HG03521 (cell line): ENCODE measurements at regions not wholly inside any gene's neighbourhood (a gene's known extent, or its start where the extent isn't known, plus 50 kb on each side); places are given as distances from the start of the nearest gene placed in this dataset.

Experiments used
- ATAC-seq: cut with Tn5 transposase; IDR thresholded peaks from one replicate; pipeline ENCODE4 v1.9.1; 2021; ENCODE audit warnings: mild to moderate bottlenecking, moderate library complexity; ENCODE audit not compliant: unreplicated experiment

GRCh38 chr1:168782559-168783116 is 53.6 kb upstream of the DPT start:
- ATAC-seq = no peak

DNA sequence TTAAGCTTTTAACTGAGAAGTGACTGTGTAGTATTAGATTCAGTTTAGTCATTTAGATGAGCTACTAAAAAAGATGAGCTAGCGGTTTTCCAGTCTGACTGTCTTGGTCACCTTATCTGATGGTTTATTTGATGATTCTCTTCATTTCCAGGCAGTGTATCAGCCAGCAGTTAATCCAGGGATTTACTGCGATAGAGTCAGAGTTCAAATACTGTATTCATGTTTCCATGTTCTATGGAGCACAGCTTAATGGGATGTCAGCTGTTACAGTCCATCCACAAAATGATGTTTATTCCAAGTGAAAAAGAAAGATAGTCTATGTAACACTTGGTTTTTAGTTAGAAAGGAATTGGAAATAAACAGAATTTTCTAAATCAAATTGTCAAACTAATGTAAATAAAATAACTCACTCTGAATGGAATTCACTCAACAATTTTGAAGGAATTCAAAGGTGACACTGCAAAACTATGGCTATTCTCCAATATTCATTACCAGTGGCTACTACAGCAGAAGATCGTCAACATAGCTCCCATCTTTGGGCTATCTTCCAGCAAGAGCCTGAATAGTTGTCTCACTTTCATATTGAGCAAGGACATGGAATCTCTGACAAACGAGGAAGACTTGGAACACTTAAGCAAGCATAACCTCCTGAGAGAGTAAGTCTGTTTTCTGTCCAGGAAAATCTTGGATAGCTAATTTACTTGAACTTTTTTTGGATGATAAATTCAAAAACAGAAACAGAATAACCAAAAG is 54.6 kb upstream of the DPT start:
- no peak for ATAC-seq

DNA sequence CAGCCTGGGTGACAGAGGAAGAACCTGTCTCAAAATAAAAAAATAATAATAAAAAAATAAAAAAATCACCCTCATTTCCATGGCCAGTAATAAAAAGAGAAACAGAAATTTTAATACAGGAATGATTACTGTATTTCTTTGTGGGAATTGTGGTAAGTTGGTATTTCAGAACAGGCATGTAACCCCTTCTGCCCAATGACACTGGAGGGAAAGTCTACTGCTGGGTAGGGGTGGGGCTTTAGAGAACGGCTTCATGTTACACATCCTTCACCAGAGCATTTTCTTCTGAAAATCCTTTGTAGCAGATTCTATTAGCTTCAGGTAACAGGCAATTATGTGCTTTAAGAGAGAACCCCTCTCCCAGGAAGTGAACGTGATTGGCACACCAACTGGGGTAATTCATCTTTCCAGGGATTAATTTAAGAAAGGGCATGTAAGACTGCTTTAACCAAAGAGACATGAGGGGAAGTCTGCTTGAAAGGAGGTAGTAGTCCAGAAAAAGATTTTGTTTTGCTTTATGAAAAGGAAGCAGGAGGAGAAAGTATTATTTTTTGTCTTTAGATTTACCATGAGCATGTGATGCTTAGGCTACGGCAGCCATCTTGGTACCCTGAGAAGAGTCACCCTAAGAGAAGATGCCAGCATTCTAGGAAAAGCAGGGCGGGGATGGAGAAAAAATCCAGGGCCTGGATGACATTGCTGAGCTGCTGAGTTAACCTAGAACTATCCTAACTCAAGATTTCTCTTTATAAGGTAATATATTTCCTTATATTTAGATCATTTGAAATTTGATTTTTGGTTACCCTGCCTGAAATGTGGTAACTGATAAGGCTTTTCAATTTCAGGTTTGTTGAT is 57.7 kb upstream of the DPT start:
- ATAC-seq = no peak

GRCh38 chr1:168788258-168788657 is 59.3 kb upstream of the DPT start:
- ATAC-seq = no peak

DNA sequence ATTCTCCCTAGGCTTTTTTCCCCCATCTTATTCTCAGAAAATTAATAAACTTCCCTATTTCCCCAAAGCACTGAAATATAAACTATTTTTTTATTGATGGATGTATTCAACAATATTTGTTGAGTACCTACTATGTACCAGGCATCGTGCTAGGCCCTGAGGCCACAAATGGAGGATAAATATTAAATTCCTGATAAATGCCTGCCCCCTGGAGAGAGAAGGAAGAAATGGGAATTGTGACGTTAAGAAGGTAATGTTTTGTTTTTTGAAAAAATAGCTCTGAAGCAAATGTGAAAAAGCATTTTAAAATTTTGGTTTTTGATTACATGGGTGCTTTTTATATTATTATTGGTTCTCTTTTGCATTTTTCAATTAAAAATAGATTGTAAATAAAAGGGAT is 60.5 kb upstream of the DPT start:
- no peak for ATAC-seq

GRCh38 chr1:168792142-168792541 is 63.1 kb upstream of the DPT start:
- ATAC-seq = no peak

- ATAC-seq = no peak
Measured at GRCh38 chr1:168792592-168793125, 63.7 kb upstream of the DPT start.

DNA sequence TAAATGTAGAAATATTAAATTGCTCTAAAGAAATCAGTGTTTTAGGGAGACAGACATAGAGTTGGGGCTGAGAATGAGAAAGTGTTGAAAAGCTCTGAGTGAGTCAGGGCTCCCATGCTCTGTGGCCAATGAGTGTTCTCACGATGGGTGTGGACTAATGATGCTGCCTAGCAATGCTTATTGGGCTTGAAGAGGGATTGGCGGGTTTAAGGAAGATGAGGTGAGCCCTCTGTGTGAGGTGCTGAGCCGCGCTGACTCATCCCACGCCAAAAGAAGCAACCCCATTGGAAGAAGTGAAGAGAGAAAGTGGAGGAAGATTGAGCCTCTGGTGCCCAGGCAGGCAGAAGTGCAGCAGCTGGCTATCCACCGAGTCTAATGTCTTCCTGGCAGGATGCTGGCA is 65.1 kb upstream of the DPT start:
- no peak for ATAC-seq

DNA sequence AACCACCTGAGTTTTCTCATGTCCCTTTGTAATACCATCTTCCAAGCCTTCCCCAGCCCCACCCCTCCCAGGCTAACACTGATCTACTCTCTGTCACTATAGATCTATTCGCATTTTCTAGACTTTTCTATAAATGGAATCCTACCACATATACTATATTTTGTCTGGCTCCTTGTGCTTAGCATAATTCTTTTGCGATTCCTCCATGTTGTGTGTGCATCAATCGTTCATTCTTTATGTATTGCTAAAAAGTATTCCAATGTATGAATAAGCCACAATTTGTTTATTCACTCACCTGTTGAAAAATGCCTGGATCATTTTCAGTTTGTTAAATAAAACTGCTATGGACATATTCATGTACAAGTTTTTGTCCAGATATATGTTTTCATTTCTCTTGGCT is 66.7 kb upstream of the DPT start:
- ATAC-seq = no peak

DNA sequence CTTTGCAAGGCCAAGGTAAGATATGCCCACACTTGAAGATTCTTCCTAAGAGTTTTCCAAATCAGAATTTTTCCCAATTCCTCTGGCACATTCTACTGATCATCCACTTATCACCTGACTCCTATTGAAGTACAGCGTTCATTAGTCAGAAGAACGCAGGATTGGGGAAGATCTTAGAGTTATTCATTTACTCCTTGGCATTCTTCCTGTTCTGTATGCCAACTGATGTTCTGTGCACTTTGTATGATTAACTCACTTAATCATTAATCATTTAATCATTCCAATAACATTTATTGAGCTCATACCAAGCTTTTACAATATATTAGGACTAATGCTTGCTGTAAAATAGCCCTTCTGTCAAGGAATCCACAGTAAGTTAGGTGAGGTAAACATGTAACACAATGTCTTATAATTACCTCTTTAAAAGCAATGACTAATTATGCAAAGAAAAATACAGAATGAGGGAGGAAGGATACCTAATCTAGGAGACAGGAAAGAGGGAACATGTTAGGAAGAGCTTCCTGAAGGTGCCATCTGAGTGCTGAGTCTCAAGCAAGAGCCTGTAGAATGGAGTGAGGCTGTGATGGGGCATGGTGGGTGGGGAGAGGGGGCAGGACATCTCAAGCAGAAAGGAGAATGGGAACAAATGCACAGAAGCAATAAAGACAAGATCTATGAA is 71.1 kb upstream of the DPT start:
- ATAC-seq = no peak

DNA sequence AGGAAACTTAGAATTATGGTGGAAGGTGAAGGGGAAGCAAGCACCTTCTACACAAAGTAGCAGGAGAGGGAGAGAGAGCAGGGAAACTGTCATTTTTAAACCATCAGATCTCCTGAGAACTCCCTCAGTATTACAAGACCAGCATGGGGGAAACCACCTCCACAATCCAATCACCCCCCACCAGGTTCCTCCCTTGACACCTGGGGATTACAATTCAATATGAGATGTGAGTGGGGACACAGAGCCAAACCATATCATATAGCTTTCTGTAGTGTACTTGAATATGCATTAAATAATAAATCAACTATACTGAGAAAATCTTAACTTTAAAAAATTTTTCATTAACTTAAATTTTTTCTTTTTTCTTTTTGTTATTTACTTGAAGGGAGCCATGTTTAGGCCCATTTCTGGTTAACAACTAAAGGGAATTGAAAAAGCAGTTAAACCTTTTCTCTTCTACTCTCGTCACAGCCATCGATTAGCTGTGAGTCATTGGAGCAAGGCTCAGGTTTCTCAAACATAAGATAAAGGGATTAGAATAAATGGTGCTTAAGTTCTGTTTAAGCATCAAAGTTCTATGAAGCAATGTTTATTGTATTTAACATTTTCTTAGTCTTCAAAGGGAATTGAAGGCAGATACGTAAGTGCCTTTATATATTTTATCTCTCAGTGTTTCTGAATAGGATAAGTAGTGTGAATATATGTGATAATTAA is 72.2 kb upstream of the DPT start:
- ATAC-seq = no peak

DNA sequence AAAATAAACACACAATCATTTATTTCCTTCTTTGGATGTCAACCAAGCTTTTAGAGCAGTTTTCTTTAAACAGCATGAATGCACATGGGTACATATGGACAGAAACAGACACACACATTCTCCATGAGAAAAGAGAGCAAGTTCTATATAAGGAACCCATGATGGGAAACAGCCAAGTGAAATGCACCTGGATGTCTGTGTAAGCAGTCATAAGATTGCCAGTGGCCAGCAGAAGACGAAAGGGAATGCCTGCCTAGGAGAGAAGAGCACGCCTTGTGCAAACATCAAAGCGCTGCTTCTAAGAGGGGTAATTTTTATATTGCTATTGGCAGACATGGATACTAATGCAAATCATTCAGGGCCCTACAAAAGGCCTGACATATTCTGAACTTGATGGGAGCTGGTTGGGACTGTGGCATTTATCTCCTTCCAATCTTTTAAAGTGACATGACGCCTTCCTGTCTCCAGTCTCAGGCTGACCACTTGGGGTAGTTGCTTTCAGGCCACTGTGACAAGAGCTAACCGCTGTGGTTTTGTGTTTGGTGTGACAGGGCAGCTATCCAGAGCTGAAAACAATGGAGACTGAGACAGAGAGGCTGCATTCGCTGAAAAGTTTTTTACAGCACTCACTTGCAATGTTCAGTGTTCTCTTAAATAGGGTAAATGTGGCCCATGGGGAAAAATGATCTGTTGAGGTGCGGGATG is 75.0 kb upstream of the DPT start:
- ATAC-seq = no peak

DNA sequence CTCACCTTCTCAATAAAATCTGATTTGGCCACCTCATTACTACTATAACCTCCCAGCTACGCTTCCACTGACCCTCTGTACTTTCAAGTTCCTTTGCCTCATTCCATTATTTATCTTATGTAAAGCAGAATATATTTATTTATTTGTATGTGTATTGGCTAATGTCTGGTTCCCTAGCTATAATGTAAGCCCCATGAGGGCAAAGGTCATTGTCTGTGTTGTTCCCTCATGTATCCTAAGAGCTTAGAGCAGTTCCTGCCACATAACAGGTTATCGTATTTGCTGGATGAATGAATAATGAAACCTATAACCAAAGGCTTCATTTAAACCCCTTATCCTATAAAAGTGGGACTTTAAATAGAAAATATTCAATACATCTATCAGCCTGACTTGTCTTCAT is 77.9 kb upstream of the DPT start:
- no peak for ATAC-seq

DNA sequence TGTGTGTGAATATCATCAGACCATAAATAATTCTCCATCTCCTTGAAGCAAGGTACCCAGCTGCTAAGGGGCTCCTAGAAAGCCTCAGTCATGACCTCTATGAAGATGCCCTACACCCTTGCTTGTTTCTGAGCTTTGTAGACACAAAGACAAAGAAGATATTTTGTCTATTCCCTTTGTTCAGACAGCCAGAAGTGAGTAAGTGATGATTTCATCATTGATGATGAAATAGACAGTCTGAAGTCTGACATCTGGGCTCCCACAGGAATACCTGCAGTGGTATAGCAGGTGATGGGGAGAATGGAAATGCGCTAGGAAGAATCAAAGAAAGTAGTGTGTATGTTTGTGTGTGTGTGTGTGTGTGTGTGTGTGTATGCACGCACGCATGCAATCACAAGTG is 82.2 kb upstream of the DPT start:
- ATAC-seq = no peak

DNA sequence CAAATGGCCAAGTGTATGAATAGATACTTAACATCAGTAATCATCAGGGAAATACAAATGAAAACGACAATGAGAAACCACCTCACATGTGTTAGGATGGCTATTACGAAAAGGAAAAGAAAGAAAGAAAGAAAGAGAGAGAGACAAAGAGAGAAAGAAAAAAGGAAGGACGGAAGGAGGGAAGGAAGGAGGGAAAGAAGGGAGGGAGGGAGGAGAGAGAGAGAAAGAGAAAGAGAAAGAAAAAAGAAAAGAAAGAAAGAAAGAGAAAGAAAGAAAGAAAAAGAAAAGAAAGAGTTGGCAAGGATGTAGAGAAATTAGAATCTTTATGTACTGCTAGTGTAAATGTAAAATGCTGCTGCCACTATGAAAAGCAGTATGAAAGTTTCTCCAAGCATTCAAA is 90.7 kb upstream of the DPT start:
- no peak for ATAC-seq

- no peak for ATAC-seq
Measured at GRCh38 chr1:168821434-168821833, 92.4 kb upstream of the DPT start.

DNA sequence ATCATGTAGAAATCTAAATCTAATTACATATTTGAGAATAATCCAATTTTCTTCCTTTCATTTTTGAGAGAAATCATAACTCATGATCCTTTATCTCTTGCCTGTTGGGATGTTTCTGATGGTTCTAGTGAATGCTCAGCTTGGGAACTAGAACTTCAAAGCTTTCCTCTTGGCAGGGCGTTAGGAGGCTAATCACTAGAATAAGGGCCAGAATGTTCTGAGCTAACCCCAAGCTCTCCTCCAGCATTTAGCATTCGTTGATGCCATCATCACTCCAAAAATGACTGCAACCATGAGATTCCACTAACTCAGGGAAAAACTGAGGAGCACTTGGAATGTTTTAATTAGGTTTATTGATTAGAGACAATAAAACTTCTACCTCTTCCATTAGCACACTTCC is 93.9 kb upstream of the DPT start:
- no peak for ATAC-seq

- ATAC-seq = no peak
Measured at GRCh38 chr1:168823988-168824387, 95.0 kb upstream of the DPT start.

DNA sequence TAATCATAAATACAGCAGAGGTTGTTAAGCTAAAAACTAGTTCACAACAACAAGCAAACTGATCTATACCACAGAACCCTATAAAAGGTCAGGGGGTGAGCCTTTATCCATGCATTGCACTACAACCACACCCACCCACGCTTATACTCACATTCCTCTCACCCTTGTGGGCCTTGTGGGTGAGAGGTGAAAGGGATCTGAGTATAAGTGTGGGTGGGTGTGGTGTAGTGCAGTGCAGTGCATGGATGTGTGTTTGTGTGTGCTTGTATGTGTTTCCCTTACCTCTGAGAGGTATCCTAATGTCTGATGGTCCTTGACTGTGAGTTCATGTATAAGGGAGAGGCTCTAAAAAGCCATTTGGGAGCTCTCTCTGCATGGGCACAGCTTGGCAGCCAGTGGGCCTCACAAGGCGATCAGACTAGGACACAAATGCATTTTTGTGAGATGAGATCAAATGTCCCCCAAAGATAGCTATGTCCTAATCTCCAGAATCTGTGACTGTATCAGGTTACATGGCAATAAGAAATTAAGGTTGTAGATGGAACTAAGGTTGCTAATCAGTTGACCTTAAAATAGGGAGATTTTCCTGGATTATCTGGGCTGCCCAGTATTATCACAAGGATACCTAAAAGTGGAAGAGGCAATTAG is 95.5 kb upstream of the DPT start:
- ATAC-seq = no peak

- ATAC-seq = no peak
Measured at GRCh38 chr1:168825129-168825528, 96.1 kb upstream of the DPT start.
